Keratinocyte (primary cell): ENCODE measurements at regions not wholly inside any gene's neighbourhood (a gene's known extent, or its start where the extent isn't known, plus 50 kb on each side); places are given as distances from the start of the nearest gene placed in this dataset.
"Not testable (repeated sequence)": the region's sequence is repeated elsewhere in the genome, so short reads cannot be mapped to it uniquely, and the experiment has no call there.

Experiments used
- DNase-seq: peaks from one replicate; pipeline ENCODE4 v3.0.0-alpha.2; 2011; ENCODE audit warnings: low read depth, missing footprints, low spot score
- FAIRE-seq: peaks from 2 replicates; lab custom pipeline; 2011; peaks lifted over from hg19 to GRCh38; lab: Jason Lieb, UNC
- H2AFZ ChIP-seq: 2 replicates; pipeline ENCODE4 v1.6.0; 2012; ENCODE audit warnings: low read length, control low read depth, inconsistent platforms; ENCODE audit not compliant: control insufficient read depth
- H3K27ac ChIP-seq: 2 replicates; pipeline ENCODE4 v1.5.1; 2011; ENCODE audit warnings: low read length; ENCODE audit not compliant: control insufficient read depth, insufficient read depth
- H3K27me3 ChIP-seq: 3 replicates; pipeline ENCODE4 v1.6.0; 2011; ENCODE audit warnings: low read length; ENCODE audit not compliant: control insufficient read depth, insufficient read depth; ENCODE audit errors: extremely low read depth
- H3K36me3 ChIP-seq, 2 experiments: 2 replicates in 1 of 2; 3 replicates in 1 of 2; pipeline ENCODE4 v1.5.1; 2011; ENCODE audit warnings: low read length in 2 of 2, mild to moderate bottlenecking in 1 of 2; ENCODE audit not compliant: control insufficient read depth in 2 of 2, insufficient read depth in 2 of 2; ENCODE audit errors: extremely low read depth in 1 of 2
- H3K4me1 ChIP-seq: 3 replicates; pipeline ENCODE4 v1.5.1; 2011; ENCODE audit warnings: low read length; ENCODE audit not compliant: control insufficient read depth, insufficient read depth; ENCODE audit errors: extremely low read depth
- H3K4me2 ChIP-seq: 3 replicates; pipeline ENCODE4 v1.6.0; 2011; ENCODE audit warnings: low read depth, low read length; ENCODE audit not compliant: control insufficient read depth, insufficient read depth; ENCODE audit errors: extremely low read depth
- H3K4me3 ChIP-seq, 3 experiments: fragments of 200-600 bp in 1 of 3; sonication (generic) in 1 of 3; 2 replicates in 2 of 3; 3 replicates in 1 of 3; pipeline ENCODE4 v1.5.1; 2011 to 2016; ENCODE audit warnings: low read length in 3 of 3, mild to moderate bottlenecking in 3 of 3, control low read depth in 2 of 3, inconsistent platforms in 1 of 3, low read depth in 1 of 3, mixed read lengths in 1 of 3, mixed run types in 1 of 3, moderate library complexity in 1 of 3; ENCODE audit not compliant: control insufficient read depth in 2 of 3, insufficient read depth in 2 of 3; ENCODE audit errors: extremely low read depth in 1 of 3
- H3K79me2 ChIP-seq: 2 replicates; pipeline ENCODE4 v1.6.0; 2012; ENCODE audit warnings: low read length; ENCODE audit not compliant: control insufficient read depth, insufficient read depth
- H3K9ac ChIP-seq: 3 replicates; pipeline ENCODE4 v1.6.0; 2011; ENCODE audit warnings: low read length; ENCODE audit not compliant: control insufficient read depth, insufficient read depth; ENCODE audit errors: extremely low read depth
- H3K9me1 ChIP-seq: 3 replicates; pipeline ENCODE4 v1.6.0; 2011; ENCODE audit warnings: low read length; ENCODE audit not compliant: control insufficient read depth, insufficient read depth; ENCODE audit errors: extremely low read depth
- H3K9me3 ChIP-seq: 2 replicates; pipeline ENCODE4 v1.5.1; 2012; ENCODE audit warnings: low read depth, low read length; ENCODE audit not compliant: control insufficient read depth
- H4K20me1 ChIP-seq: 3 replicates; pipeline ENCODE4 v1.6.0; 2011; ENCODE audit warnings: low read length; ENCODE audit not compliant: control insufficient read depth, insufficient read depth; ENCODE audit errors: extremely low read depth
- CTCF ChIP-seq, 3 experiments: IDR thresholded peaks in 1 of 3; conservative IDR thresholded peaks in 1 of 3; optimal IDR thresholded peaks in 1 of 3; 2 replicates in 2 of 3; 3 replicates in 1 of 3; pipeline versions ENCODE3 to v1.5.1; 2011; ENCODE audit warnings: low read length in 3 of 3, mild to moderate bottlenecking in 3 of 3, moderate library complexity in 2 of 3, control low read depth in 1 of 3, inconsistent platforms in 1 of 3; ENCODE audit not compliant: insufficient read depth in 2 of 3; ENCODE audit errors: extremely low read depth in 1 of 3
- EZH2 ChIP-seq: IDR thresholded peaks from one replicate; pipeline ENCODE4 v1.6.1; 2012; ENCODE audit warnings: inconsistent platforms, mild to moderate bottlenecking, low read length, moderate library complexity
- dilution Hi-C: fragments of 300-500 bp; cut with MboI; formaldehyde crosslinking; loops from one replicate; pipeline ENCODE4 v1.7.0; 2020; ENCODE audit warnings: low sequenced_read_pairs; ENCODE audit not compliant: extremely low pct_ligation_motif_present

GRCh38 chr14:105880616-105881015 lies 354.2 kb downstream of the TMEM121 start:
- no peak for TF ChIP-seq EZH2
- no peak for TF ChIP-seq CTCF (optimal IDR thresholded peaks at IDR 0.05 in 1 of 3, IDR thresholded peaks at IDR 0.05 in 1 of 3, conservative IDR thresholded peaks at IDR 0.05 in 1 of 3; ENCODE audit: extremely low read depth in 1 of 3, insufficient read depth in 2 of 3, low read length in 3 of 3)
- no peak overlapping the region for H3K27ac ChIP-seq
- H3K4me3 ChIP-seq: no peak overlapping the region
- no peaks in the 10 kb centered on the region for H3K79me2 ChIP-seq
- H3K9me1 ChIP-seq: no peaks in the 10 kb centered on the region
- no peaks in the 10 kb centered on the region for H3K4me1 ChIP-seq
- DNase-seq (no peak), FAIRE-seq (no peak)
- no peak overlapping the region for H3K4me2 ChIP-seq
- no peak overlapping the region for H2AFZ ChIP-seq
- no peak overlapping the region for H3K9ac ChIP-seq
- H3K9me3 ChIP-seq: peaks cover 5% of the 10 kb centered on the region
- dilution Hi-C loops: no loop called here
- no peaks in the 10 kb centered on the region for H3K36me3 ChIP-seq
- H4K20me1 ChIP-seq: no peaks in the 10 kb centered on the region
- H3K27me3 ChIP-seq: no peaks in the 10 kb centered on the region

GRCh38 chr14:105881021-105881930 lies 354.9 kb downstream of the TMEM121 start:
- dilution Hi-C loops: no loop called here
- no peaks in the 10 kb centered on the region for H3K4me1 ChIP-seq
- no peak overlapping the region for H3K4me2 ChIP-seq
- no peaks in the 10 kb centered on the region for H3K27me3 ChIP-seq
- H4K20me1 ChIP-seq: no peaks in the 10 kb centered on the region
- no peak overlapping the region for H2AFZ ChIP-seq
- H3K9me1 ChIP-seq: no peaks in the 10 kb centered on the region
- no peaks in the 10 kb centered on the region for H3K36me3 ChIP-seq
- no peak for FAIRE-seq
- no peak overlapping the region for H3K27ac ChIP-seq
- no peak overlapping the region for H3K4me3 ChIP-seq
- H3K79me2 ChIP-seq: no peaks in the 10 kb centered on the region
- H3K9me3 ChIP-seq: peaks cover 5% of the 10 kb centered on the region
- H3K9ac ChIP-seq: no peak overlapping the region
- DNase-seq: no peak
- TF ChIP-seq CTCF (optimal IDR thresholded peaks at IDR 0.05 in 1 of 3, IDR thresholded peaks at IDR 0.05 in 1 of 3, conservative IDR thresholded peaks at IDR 0.05 in 1 of 3; ENCODE audit: extremely low read depth in 1 of 3, insufficient read depth in 2 of 3, low read length in 3 of 3) (no peak), EZH2 (no peak)

- not testable (repeated sequence) for DNase-seq, H3K9me3 ChIP-seq, FAIRE-seq
These were observed 355.6 kb downstream of the TMEM121 start for GRCh38 chr14:105882011-105882410.

More at GRCh38 chr14:105882011-105882410, 355.6 kb downstream of the TMEM121 start:
- H3K9me1 ChIP-seq, H3K79me2 ChIP-seq, H3K4me2 ChIP-seq, H3K27me3 ChIP-seq, H4K20me1 ChIP-seq, H3K4me3 ChIP-seq, H3K36me3 ChIP-seq, H3K27ac ChIP-seq, H3K9ac ChIP-seq, H2AFZ ChIP-seq, dilution Hi-C loops, H3K4me1 ChIP-seq: not testable (repeated sequence)
